GM12892 (cell line): ENCODE measurements at regions not wholly inside any gene's neighbourhood (a gene's known extent, or its start where the extent isn't known, plus 50 kb on each side); places are given as distances from the start of the nearest gene placed in this dataset.

Source experiments
- POLR2A ChIP-seq: IDR thresholded peaks from 2 replicates; pipeline ENCODE4 v1.6.1; 2011; ENCODE audit warnings: low read depth, low read length, control low read depth
- POLR2AphosphoS5 ChIP-seq: IDR thresholded peaks from 2 replicates; pipeline ENCODE4 v1.6.1; 2011; ENCODE audit warnings: low read depth, low read length, control low read depth

GRCh38 chr17:52885882-52886281 lies 727.4 kb upstream of the CA10 start:
- TF ChIP-seq POLR2A: no peak
- no peak for TF ChIP-seq POLR2AphosphoS5
